Activated T-cell treated with anti-CD3 and anti-CD28 coated beads for 48 hours (primary cell): ENCODE measurements at regions not wholly inside any gene's neighbourhood (a gene's known extent, or its start where the extent isn't known, plus 50 kb on each side); places are given as distances from the start of the nearest gene placed in this dataset.
"Not testable (repeated sequence)": the region's sequence is repeated elsewhere in the genome, so short reads cannot be mapped to it uniquely, and the experiment has no call there.

Experiments used
- DNase-seq: peaks from one replicate; pipeline ENCODE4 v3.0.0-alpha.2; 2020; ENCODE audit warnings: low read depth

DNA sequence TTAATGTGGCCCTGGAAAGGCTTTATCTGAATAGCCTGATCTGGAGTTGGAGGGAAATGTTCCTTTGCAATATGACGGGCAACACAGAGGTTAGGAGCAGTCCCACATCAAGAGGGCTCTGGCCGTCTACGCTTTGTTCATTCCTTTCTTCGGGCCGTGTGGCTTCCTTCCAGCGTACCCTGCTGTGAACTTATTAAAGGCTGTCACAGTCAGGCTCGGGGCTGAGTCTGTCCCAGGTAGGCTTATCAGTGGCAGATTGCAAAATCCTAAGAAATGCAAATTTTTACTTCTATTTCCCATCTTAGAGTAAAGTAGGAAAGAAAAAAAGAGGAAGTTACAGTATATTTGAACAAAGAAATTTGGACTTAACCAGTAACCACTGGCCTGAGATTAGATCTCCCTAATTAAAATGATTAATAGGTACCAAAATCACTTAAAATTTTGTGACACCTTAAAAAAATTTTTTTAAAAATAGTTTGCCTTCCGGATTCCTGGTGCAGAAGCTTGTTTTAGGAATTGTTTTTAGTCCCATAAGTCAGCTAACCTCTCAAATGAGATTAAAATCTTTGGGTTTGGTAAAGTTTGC, 453.1 kb upstream of the MKI67 start:
- DNase-seq = no peak

DNA sequence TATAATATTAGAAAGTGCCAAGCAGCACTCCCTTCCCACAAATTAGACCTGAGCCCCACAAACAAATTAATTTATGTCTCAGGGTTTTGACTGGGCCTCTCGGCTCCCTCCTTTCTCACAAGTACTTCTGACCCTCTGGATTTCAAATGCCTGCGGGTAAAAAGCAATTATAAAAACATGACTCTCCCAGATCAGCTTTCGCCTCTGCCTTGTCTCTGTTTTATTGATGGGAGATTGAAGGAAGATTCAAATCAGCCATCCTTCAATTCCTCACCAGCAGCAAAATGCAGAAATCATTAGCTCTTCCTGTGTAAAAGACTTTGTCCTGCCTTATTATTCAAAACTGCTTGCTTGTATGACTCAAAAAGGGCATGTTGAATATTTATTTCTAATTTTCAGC, 453.7 kb upstream of the MKI67 start:
- no peak for DNase-seq

DNA sequence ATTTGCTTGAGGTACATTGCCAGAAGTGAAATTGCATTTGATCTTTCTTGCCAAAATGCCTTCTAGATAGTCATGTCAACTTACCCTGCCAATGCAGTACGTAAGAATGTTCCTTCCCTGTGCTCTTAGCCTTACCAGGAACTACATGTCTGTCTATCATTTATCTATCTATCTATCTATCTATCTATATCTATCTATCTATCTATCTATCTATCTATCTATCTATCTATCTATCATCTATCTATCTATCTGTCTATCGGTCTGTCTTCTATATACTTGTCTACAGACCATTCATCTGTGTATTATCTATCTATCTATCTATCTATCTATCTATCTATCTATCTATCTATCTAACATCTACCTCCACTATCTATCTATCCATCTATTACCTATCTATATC, 456.9 kb upstream of the MKI67 start:
- DNase-seq = not testable (repeated sequence)

DNA sequence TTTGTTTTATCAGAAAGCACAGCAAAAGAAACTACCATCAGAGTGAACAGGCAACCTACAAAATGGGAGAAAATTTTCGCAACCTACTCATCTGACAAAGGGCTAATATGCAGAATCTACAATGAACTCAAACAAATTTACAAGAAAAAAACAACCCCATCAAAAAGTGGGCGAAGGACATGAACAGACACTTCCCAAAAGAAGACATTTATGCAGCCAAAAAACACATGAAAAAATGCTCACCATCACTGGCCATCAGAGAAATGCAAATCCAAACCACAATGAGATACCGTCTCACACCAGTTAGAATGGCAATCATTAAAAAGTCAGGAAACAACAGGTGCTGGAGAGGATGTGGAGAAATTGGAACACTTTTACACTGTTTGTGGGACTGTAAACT, 460.4 kb upstream of the MKI67 start:
- DNase-seq = not testable (repeated sequence)

GRCh38 chr10:128587689-128588088, 461.5 kb upstream of the MKI67 start:
- DNase-seq = no peak

GRCh38 chr10:128588402-128588801, 462.2 kb upstream of the MKI67 start:
- no peak for DNase-seq

DNA sequence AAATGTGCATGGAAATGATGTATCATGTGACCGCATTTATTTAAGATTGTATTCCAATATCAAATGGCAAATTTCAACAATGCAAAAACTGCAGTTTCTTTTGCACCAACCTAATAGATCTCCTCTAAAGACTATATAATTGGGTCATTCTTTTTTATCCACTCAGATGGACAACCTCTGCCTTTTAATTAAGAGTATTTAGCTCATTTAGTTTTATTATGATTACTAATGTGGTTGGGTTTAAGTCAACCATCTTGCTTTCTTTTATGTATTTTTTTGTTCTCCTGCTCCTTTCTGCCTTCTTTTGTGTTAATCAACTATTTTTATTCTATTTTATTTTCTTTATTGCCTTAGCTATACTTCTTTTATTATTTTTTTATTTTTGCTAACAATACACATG, 468.5 kb upstream of the MKI67 start:
- no peak for DNase-seq

GRCh38 chr10:128596906-128597305, 470.7 kb upstream of the MKI67 start:
- DNase-seq = no peak

DNA sequence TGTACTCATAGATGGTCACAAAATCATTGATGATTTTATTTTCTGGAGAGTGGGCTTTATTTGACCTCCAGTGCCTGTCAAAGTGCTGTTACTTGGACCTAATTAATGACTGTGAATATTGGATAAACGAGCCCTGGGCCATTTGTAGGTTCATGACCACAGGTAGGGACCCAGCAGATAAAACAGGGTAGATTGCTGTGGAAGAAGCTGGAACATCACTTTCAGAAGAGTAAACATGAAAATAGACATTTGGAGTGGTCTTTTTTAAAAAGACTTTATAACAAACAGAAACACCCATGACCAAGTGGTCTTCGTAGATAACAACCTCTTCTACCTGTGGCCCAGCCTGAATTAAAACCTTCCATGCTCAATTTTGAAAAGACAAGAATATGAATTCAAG, 472.8 kb upstream of the MKI67 start:
- DNase-seq = no peak

GRCh38 chr10:128599538-128599937, 473.3 kb upstream of the MKI67 start:
- no peak for DNase-seq

GRCh38 chr10:128602183-128602582, 476.0 kb upstream of the MKI67 start:
- DNase-seq = no peak

- DNase-seq = no peak
These were observed 477.8 kb upstream of the MKI67 start for GRCh38 chr10:128604025-128604424.

GRCh38 chr10:128605180-128605579, 479.0 kb upstream of the MKI67 start:
- DNase-seq = no peak

DNA sequence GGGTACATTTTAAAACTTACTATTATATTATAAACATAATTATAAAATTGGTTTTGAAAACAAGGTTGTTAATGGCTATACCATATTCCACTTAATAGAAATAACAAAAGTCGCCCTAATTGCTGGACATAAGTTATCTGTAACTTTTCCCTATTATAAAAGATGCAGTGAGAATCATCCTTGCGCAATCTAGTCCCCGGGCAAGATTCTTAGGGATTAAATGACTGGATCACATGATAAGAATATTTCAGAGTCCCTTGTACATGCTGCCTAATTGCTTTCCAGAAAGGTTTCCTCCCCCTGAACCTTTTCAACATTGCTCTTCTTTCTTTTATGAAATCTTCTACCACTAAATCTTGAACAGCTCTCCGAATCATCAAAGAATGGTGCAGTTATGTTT, 479.8 kb upstream of the MKI67 start:
- DNase-seq = no peak

DNA sequence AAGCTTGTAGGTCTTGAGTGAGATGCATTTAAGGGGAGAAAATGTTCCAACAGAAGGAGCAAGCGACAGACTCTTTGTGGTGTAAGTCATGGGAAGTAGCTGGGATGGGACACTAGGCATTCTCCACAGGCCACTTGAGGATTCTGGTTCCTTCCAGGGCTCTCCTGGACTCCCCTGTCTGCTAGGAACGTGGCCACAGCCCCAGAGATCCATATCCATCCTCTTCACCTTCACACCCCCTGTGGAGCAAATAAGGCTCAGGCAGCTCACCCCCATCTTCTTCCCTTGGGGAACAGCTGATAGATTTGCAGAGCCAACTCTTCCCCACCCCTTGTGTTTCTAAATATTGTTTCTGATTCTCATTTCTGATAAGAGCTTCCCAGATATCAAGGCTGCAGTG, 482.6 kb upstream of the MKI67 start:
- DNase-seq = no peak

DNA sequence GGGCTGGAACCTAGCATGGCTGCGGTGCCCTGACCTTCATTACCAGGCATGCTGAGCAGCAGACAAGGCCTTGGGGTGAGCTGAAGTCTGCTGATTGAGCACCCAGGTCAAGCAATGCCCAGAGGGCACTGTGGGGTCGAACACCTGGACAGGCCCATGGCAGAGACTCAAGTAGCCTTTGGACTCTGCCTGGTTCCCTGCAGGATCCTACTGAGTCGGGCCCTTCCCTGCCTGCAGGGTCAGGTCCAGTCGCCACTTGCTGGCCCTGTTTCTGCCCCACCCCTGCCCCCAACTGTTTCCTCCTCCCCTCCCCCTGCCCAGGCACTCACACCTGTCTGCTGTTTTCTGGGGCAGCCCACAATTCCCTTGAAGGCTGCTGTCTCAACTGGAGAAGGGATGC, 483.2 kb upstream of the MKI67 start:
- no peak for DNase-seq

GRCh38 chr10:128610113-128610512, 483.9 kb upstream of the MKI67 start:
- no peak for DNase-seq

DNA sequence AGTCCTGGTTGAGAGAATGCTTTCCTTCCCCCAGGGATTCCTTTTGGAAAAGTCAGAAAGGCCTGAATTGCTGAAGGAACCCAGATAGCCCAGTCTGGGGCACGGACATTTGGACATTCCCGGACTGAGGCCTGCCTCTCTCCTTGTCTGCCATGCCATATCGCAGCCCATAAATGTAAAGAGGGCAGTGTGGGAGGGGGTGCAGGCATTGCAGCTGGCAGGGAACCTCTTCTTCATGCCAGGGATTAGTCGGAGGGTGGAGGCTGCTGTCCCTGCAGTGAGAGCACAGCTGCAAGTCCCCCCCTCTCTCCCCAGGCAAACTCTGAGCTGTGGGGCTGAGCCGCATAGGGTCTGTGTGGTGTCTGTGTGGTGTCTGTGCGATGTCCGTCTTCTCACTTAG, 486.0 kb upstream of the MKI67 start:
- no peak for DNase-seq

GRCh38 chr10:128612631-128613030, 486.4 kb upstream of the MKI67 start:
- DNase-seq = no peak

- no peak for DNase-seq
These were observed 487.9 kb upstream of the MKI67 start for GRCh38 chr10:128614016-128614605.

GRCh38 chr10:128614802-128615553, 488.8 kb upstream of the MKI67 start:
- DNase-seq = no peak

DNA sequence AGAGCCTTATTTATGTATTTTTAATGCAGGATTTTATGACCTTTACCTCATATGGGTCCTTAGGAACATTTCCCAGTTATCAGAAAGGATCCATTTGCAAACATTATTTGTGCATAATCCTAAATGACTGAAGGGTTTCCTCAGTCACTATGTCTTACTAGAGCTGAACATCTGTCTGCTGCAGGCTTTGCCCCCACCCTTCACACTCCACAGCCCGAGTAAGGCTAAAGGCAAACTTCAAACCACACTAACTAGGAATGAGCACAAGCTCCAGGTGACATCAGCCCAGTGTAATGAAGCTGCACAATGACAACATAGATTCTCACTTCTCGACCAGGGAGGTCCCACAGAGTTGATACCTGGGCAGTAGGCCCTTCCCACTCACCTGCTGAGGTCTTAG, 491.3 kb upstream of the MKI67 start:
- no peak for DNase-seq

DNA sequence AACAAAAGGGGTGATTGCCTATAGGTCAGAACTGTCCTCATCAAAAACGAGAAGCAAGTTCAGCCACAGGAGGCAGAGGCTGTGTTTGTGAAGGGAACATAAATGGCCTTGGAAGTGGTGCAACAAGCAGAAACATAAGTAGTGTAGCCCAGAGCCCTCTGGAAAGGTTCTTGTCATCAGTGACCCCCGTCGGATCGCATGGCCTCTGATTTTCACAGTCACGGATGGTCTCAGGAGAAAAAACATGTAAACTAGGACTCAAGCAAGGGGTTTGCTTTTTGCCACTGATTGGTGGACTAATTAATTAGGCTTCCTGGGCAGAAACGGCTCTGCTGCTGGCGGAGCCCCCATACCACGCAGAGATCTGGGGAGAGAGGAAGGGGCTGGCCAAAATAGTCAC, 496.5 kb upstream of the MKI67 start:
- DNase-seq = no peak

DNA sequence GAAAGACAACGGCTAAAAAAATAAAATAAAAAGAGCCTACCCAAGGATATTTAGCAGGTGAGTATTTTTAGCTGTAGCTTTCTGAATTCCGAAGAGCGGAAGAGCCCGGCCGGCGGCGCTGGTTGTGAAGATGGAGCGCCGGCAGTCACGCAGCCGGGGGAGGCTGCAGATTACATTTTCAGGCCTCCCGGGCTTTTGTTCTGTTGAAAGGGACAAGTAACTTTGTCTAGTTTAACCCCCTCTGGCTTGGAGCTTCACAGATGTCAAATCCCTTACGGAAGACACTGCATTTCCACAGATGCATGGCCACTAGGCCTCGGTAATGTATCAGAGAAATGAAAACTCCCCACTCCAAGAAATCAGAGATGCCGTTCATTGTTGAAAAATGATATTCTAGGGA, 497.6 kb upstream of the MKI67 start:
- DNase-seq = no peak
